ENCODE measurements at regions not wholly inside any gene's neighbourhood (a gene's known extent, or its start where the extent isn't known, plus 50 kb on each side); places are given as distances from the start of the nearest gene placed in this dataset.

DNA sequence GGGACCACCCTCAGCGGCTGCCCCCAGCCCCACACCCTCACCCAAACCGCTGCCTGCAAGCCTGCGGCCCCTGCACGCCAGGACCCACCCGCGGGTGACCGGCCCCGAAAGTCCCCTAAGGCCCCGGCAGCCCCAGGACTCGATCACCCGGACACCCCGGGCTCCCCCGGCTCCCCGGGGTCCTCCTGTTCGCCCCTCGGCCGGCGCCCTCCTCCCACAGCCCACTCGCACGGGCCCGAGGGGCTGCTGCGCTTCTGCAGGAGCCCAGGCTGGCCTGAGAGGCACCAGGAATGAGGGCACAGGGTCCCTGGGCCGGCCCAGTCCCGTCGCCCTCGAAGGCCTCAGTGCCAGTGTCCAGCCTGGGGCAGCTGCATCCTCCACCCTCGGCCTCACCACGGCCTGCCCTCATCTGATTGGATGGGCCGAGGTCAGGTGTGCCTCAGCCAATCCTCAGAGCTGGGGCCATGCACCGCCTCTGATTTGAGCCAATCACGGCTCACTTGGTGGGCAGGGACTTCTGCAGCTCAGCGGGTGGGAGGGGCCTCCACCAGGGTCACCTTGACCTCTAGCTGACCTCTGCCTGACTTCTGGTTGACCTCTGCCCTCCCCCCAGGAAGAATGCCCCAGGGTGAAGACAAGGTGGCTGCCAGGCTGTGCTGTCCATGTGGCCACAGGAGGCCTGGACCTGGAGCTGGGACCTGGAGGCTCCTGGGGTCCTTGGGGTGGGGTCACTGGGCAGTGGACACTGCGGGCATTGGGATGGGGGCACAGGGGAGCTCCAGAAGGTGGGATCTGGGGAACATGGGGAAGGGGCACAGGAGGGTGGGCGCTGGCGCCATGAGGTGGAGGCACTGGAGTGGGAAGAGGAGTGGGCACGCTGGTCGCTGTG lies 97.6 kb upstream of the NKX1-1 start:
- peak; percentile 55 for DNase-seq (ENCODE audit: low spot score)

DNA sequence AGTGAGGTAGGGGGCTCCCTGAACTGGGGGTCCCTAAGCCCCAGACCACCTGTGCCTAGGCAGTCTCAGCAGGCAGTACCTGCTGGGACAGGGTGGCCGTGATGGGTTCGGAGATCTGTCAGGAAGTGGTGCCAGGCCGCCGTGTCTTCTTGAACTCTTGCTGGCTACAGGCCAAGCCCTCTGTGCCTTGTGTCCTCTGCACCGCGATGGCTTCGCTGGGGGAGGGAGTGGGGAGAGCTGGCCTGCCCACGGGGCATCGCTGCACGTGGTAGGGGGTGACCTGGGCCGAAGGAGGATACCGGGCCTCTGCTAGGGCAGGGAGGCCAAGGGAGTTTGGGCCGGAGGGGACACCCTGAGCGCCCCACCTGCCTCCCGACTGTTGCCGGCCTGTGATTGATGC lies 96.7 kb upstream of the NKX1-1 start:
- intact Hi-C loops (cut with DNase I), result no loop called here
- DNase-seq (ENCODE audit: low spot score), result peak; percentile 67

More for the DNA sequence above, 97.6 kb upstream of the NKX1-1 start:
- intact Hi-C loops (cut with DNase I), result no loop called here

DNA sequence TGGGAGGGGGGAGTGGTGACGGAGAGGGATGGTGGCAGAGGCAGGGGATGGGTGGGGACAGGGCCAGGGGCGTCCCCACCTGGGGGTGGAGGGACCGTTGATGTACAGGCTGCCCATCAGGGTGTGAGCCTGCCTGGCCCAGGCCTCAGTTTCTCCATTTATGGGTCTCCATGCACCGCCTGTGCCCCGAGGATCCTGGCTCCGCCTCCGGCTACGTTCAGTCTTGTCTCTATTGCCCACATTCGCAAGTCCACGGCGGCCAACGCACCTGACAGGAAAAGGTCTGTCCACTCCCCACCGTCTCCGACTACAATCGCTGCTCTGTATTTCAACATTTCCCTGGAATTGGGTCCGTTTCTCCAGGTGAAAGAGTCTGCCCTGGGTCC lies 96.3 kb upstream of the NKX1-1 start:
- intact Hi-C loops (cut with DNase I), result no loop called here
- DNase-seq (ENCODE audit: low spot score), result peak; percentile 72

DNA sequence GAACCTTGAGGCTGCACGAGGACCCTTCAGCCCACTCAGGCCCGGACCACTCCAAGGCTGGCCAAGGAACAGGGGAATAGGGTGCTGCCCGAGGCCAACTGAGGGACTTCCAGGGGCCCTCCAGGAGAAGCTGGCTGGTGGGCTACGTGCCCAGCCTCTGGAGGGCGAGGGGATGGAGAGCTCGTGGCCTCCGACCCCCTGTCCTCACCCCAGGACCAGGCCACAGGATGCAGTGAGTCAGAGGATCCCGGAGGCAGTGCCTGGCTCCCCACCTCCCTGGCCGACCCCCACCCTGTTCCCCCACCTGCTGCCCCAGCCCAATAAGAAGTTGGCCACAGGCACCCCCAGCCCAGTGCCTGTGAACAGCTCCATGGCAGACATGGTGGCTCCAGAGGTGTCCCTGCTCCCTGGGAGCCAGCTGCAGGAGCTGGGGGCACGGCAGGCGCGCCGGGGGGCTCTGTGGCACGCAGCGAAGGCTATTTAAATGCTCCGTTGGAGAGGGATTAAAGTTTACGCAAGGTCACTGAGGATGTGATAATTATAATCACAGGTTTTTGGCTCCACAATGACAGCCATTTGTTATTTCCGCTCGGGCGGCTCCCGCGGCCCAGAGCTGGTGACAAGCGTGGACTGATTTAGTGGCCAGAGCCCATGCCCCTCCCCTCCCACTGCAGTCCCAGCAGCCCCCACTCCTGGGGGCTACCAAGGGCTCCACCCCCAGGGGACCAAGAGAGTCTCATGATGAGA lies 95.7 kb upstream of the NKX1-1 start:
- peak; percentile 39 for DNase-seq (ENCODE audit: low spot score)
- intact Hi-C loops (cut with DNase I), result no loop called here

DNA sequence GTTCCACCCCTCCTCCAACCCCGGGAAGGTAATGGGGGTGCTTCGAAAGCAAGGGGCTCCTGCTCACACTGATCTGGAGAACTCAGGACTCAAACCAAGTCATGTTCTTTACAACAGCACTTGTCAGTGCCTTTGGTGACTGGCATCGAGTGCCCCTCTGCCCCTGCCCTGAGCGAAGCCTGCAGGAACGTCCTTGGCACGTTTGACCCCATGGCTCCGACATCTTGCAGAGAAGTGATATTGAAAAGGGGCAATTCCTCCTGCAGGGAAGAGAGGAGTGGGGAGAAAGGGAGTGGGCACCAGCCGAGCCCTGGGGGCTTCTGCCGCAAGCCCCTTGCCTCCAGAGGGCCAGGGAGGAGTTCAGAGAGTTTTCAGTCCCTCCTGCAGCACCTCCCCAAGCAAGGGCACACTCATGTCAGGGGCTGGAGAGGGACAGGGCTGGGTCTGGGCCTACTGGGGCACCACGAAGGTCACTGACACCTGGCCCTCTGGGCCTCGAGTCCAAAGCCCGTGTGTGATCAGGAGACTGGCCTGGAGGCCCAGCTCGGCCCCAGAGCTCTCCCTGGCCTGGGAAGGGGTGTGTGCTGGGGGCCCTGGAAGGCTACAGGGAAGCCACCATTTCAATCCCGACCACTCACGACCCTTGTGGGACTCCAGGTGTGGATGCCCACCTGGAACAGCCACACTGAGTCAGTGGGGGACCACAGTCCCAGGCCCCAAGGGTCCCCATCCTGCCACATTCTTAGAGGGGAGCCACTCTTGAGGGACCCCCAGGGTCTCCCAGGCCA lies 94.9 kb upstream of the NKX1-1 start:
- intact Hi-C loops (cut with DNase I), result no loop called here
- peak; percentile 72 for DNase-seq (ENCODE audit: low spot score)

DNA sequence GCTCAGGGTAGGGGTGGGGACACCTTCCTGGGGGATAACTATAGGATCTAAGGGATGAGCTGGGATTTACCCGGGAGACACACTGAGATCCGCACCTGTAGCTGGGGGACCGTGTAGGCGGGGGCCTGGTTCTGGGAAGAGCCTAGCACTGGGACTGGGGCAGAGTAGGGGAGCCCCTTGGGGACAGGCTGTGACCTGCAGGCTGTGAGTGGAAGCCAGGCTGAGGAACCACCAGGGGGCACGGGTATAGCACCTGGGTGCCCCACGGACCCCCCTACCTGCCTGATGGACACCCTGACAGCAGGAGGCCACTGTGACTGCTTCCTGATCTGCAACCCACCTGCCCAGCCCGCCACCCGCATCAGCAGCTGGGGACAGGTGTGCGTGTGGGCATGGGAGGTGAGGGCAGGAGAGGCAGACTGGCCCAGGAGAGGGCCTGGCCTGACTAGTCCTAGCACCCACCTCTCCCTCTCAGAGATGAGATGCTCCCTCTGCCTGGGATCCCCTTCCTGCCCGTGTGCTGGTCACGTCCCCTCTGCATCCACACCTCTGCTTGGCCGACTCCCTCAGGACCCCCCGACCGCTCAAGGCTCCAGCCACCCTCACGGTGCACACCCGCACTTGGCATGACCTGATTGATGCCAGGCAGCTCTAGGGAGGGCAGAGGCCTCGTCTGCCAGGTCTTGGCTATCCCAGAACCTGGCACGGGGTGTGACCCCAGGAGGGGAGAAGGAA lies 94.2 kb upstream of the NKX1-1 start:
- DNase-seq (ENCODE audit: low spot score), result peak; percentile 68
- intact Hi-C loops (cut with DNase I), result no loop called here

DNA sequence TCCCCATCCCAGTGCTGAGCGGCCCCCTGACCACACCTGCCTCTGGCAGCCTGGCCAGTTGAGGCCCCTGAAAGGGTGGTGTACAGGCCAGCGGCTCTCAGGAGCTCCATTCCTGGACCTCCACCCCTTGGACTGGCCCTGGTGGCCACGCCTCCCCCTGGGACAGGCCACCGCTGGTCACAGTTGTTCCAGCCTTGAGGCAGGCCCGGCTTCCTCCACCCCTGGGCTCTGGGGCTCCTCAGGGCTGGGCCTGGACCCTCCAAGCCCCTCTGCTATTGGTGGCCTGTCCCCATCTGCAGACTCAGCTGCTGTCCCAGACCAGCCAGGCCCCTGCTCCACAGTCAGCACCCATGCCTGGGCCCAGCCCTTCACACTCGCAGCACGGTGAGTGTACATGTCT lies 93.2 kb upstream of the NKX1-1 start:
- intact Hi-C loops (cut with DNase I), result no loop called here
- peak; percentile 65 for DNase-seq (ENCODE audit: low spot score)

DNA sequence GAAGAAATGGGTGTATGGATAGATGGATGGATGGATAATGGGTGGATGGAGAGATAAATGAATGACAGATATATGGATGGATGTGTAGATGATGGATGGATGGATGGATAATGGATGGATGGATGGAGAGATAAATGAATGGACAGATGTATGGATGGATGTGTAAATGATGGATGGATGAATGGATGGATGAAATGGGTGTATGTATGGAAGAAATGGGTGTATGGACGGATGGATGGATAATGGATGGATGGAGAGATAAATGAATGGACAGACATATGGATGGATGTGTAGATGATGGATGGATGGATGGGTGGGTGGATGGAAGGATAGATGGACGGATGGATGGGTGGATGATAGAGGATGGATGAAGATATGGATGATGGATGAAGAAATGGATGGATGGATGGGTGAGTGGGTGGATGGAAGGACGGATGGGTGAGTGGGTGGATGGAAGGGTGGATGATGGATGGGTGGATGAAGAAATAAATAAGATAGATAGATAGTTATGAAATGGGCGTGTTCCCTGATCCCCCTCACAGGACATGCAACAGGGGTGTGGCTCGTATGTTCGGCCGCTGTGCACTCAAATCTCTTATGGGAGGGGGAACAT lies 91.1 kb upstream of the NKX1-1 start:
- DNase-seq (ENCODE audit: low spot score), result peak; percentile 17
- intact Hi-C loops (cut with DNase I), result no loop called here

DNA sequence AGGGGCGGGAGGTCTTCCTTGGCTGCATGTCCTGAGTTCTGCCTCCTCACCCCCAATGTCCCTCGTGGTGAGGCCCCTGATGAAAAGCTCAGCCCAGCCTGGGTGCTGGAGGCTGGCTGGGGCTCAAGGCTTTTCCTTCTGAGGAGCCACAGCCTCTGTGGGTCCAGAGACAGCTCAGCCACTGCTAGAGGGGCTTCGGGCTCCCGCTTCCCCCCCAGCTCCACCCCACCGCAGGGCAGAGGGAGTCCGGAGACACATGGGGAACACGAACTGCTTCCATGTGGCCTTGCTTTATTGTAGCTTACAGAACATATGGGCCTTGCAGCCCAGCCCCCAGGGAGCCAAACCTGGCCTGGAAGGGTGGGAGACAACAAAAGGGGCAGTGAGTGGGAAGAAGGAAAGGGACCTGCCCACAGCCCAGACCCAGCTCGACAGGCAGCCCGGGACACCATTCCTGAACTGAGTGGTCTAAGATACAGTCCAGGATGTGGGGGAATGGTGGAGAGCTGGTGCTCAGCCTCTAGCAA lies 89.9 kb upstream of the NKX1-1 start:
- peak; percentile 65 for DNase-seq (ENCODE audit: low spot score)
- intact Hi-C loops (cut with DNase I), result no loop called here

DNA sequence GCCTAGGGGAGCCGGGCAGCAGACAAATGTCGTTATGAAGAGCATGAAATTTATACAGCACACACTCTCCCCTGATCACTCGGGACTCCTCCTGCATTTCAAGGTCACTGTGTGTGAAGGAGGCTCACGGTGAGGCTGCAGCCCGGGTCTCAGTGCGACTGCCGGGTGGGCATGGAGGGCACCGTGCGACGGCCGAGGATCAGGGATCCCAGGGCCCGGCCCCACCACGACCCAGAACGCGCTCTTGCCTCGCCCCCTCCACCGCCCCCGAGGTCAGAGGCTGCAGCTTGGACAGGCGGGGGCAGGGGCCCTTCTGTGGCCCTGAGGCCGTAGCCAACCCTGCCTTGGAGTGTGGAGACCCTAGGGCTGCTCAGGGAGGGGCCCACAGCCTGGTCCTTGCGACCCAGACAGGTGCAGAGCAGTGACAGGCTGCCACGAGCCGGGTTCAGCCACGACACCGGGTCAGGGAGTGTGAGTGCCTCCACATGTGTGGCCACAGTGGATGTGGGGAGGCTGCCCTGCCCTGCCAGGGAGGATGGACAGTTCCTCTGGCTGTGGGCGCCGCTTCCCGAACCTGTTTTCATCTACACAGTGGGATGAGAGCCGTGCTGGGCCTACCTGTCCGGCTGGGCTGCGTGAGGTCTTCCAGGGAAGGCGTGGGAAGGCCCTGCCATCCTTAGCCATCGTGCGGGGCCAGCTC lies 89.3 kb upstream of the NKX1-1 start:
- DNase-seq (ENCODE audit: low spot score), result peak; percentile 69

DNA sequence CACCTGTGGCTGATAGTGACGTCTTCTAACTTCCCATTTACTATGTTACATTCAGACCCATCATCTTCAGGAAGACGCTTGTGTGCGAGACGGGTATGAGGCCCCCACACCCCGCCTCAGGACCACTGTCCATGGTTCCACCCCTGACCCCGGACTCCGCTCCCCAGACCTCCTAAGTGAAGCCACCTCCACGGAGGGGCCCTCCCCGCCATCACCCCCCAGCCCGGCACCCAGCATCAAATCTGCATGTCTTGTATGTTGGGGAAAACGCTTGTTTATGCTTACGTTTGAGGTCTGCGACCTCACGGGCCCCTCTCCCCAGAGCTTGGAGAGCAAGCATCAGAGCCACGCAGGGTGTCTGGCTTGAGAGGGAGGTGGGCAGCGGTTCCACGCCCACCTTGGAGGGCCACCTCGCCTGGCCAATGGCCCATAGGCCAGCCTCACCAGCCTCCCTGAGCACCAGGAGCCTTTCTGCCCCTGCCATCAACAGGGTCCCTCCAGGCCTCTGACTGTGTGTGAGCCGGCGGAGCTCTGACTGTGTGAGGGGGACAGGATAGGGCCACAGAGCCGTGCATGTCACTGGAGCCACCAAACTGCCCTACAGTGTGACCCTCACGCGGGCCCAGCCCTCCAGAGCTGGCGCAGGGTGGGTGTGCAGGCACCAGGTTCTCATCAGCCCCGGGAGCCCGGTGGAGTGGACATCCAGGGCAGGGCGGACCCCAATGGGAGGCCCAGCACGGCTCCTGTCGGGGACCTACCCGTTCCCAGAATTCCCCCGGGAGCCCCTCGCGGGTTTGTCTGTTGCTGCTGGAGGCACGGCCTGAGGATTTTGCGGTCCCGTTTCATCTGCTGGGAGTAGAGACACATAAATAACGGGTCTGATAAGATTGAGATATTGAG lies 88.4 kb upstream of the NKX1-1 start:
- peak; percentile 62 for DNase-seq (ENCODE audit: low spot score)
- intact Hi-C loops (cut with DNase I), result no loop called here

More for the DNA sequence above, 89.3 kb upstream of the NKX1-1 start:
- intact Hi-C loops (cut with DNase I), result no loop called here

DNA sequence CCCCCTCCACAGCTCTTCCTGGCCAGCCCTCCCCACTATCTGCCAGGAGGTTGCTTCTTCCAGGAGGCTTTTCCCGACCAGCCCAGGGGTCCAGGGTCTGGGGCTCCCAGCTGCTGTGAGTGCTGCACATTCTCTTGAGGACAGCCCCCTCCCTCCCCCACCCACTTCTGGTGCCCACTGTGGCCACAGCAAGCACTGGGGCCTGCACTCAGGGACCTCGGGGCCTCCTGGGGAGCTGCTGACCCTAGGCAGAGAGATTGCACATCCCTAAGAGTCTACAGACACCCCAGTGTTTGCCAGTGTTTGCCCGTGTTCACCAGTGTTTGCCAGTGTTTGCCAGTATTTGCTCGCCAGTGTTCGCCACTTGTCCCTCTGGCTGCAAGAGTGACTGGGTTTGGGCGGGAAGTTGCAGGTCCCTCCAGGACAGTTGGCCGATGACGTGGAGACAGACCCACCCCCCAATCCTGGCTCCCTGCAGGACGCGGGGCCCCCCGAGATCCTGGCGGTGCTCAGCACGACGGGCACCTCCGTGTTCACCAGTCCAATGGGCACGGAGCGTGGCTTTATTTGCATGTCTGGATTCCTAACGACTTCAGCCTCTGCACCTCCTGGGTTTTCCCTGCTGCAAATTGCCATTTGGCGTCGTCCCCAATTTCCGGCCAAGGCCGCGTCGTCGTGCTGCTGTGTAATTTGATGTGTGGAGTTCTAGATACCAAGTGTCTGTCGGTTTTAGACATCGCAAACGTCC lies 87.5 kb upstream of the NKX1-1 start:
- DNase-seq (ENCODE audit: low spot score), result peak; percentile 47
- intact Hi-C loops (cut with DNase I), result no loop called here

DNA sequence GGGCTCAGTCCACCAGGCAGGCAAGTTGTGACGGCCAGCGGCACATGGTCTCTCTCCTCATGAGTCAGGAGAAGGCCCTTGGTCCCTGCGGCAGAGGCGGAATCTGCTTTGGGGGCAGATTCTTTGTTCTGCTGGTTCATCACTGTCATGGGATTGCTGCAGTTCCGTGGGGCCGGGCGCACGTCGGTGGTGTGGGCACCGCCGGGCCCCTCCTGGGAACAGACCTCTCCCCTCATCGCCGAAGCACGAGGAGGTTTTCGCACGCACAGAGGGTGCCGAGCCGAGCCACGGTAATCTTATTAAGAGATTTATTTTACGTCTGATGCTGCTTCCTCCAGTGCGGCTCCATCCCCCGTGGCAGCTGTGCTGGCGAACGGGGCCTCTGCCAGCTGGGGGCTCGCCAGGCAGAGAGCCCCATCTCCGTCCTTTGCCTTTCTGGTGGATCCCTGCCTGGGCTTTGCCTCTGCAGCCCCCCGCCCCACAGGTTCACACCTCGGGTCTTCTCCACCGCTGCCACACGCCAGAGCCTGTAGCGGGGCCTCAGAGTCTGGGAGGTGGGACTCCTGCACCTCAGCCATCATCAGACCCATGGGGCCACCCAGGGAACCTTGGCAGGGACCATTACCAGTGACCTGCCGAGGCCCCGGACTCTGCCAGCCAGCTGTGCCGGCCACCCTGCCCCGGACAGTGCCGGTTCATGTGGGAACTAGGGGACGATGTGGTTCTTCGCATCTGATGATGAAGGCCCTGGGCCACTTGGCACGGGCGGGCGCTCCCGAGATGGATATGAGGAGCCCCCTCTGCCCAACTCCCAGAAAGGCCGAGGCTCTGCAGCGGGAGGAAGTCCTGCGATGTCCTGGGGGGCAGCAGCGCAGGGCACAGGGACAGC lies 86.7 kb upstream of the NKX1-1 start:
- DNase-seq (ENCODE audit: low spot score), result peak; percentile 68

DNA sequence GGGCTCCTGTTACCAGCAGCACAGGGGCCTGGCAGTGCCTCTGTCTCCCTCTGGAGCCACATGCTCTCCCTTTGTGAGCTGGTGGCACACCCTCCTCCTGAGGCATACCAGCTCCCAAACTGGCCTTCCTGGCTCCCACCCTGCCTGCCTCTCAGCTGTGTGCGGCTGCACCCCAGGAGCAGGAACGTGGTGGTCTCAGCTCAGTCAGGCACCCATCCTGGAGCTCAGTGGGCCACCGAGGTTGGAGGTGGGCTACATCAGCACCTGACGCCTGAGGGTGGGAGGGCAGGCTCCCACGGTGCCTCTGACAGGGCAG lies 85.9 kb upstream of the NKX1-1 start:
- intact Hi-C loops (cut with DNase I), result no loop called here
- peak; percentile 69 for DNase-seq (ENCODE audit: low spot score)

More for the DNA sequence above, 86.7 kb upstream of the NKX1-1 start:
- intact Hi-C loops (cut with DNase I), result no loop called here

DNA sequence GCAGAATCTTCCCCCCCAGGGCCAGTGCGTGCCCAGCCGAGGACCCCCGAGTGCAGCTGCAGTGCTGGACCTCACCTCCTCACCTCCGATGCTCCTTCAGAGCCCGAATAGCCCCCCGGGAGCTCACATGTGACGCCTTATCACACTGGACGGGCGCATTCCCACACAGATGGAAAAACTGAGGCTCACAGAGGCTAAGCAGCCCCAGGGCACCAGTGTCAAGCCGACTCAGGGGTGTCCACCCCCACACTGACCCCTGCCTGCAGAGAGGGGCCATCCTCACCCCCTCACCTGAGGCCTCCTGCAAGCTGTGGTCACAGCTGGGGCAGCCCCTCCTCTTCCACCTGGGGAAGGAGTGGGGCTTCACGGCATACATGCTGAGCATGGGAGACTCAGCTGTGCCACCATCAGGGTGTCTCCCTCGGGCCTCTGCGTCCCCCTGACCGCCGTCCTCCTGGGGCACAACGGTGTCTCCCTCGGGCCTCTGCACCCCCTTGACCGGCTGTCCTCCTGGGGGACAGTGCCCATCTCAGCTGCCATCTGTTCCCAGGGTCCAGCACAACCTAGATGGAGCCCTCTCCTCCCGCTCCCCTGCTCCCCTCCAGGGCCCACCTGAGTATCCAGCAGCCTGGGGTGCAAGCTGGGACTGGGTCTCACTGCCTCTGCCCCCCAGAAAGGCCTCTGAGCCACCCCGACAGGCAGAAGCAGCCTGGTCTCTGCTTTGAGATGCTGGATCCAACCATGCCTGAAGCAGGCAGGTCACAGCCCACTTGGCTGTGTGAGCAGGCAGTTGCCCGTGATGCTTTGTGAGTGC lies 85.3 kb upstream of the NKX1-1 start:
- intact Hi-C loops (cut with DNase I), result no loop called here
- DNase-seq (ENCODE audit: low spot score), result peak; percentile 57

All from cardiac septum (tissue), 1 donor.